ENCODE measurements at regions not wholly inside any gene's neighbourhood (a gene's known extent, or its start where the extent isn't known, plus 50 kb on each side); places are given as distances from the start of the nearest gene placed in this dataset.

- TF ChIP-seq CTCF (IDR thresholded peaks at IDR 0.05; ENCODE audit: low read depth, low read length) (no peak), EZH2phosphoT487 (IDR thresholded peaks at IDR 0.05; ENCODE audit: low read depth) (no peak)
Measured at GRCh38 chr2:37570773-37571586, 100.5 kb downstream of the CDC42EP3 start.

Measured in OCI-LY3 (cell line).